Gastroesophageal sphincter (tissue), 4 donors: ENCODE measurements at regions not wholly inside any gene's neighbourhood (a gene's known extent, or its start where the extent isn't known, plus 50 kb on each side); places are given as distances from the start of the nearest gene placed in this dataset.

Experiments
- ATAC-seq: fragments of 150-250 bp; one replicate; pipeline ENCODE4 v1.9.1; 2016; ENCODE audit warnings: mild to moderate bottlenecking, moderate library complexity
- H3K27ac ChIP-seq, 4 donors: fragments of 200-600 bp; sonication (generic) in 3 of 4; 1 replicate in 3 of 4; 2 replicates in 1 of 4; pipeline ENCODE4 v1.5.1; 2016 to 2019
- H3K27me3 ChIP-seq: fragments of 200-600 bp; sonication (generic); one replicate; pipeline ENCODE4 v1.5.1; 2019
- H3K36me3 ChIP-seq, 2 donors: fragments of 200-600 bp; sonication (generic); one replicate each; pipeline ENCODE4 v1.5.1; 2019; ENCODE audit warnings: control low read depth in 1 of 2
- H3K4me1 ChIP-seq, 3 donors: fragments of 200-600 bp; sonication (generic); 1 replicate in 2 of 3; 2 replicates in 1 of 3; pipeline ENCODE4 v1.5.1; 2016 to 2019; ENCODE audit warnings: control low read depth in 2 of 3
- H3K4me3 ChIP-seq, 2 donors: fragments of 200-600 bp; sonication (generic); one replicate each; pipeline ENCODE4 v1.5.1; 2019; ENCODE audit warnings: mild to moderate bottlenecking in 1 of 2, moderate library complexity in 1 of 2
- H3K9me3 ChIP-seq, 3 donors: fragments of 200-600 bp; sonication (generic); one replicate each; pipeline ENCODE4 v1.5.1; 2017 to 2019; ENCODE audit warnings: control low read depth in 2 of 3
- EP300 ChIP-seq: sonication (generic); formaldehyde crosslinking; IDR thresholded peaks from one replicate; pipeline ENCODE4 v1.6.1; 2017; ENCODE audit warnings: antibody characterized with exemption, mild to moderate bottlenecking
- POLR2A ChIP-seq, 2 donors: fragments of 450-650 bp; IDR thresholded peaks; one replicate each; pipeline ENCODE4 v1.6.1; 2017; ENCODE audit warnings: antibody characterized with exemption in 2 of 2, mild to moderate bottlenecking in 2 of 2, moderate library complexity in 1 of 2
- POLR2AphosphoS5 ChIP-seq: sonication (generic); formaldehyde crosslinking; IDR thresholded peaks from one replicate; pipeline ENCODE4 v1.6.1; 2017; ENCODE audit warnings: antibody characterized with exemption
- WGBS, 2 donors: methylation state at CpG; one replicate each; pipeline ENCODE4 v1.1.5; 2018; ENCODE audit warnings: low coverage in 1 of 2; 5-methylcytosine and 5-hydroxymethylcytosine counted together
- TF ChIP-seq, protein P1 (sequence below), 4 experiments: fragments of 200-600 bp in 2 of 4; fragments of 450-650 bp in 2 of 4; sonication (generic) in 1 of 4; IDR thresholded peaks; one replicate each; pipeline ENCODE4 v1.5.1; 2017 to 2019; ENCODE audit warnings: antibody characterized with exemption in 4 of 4, mild to moderate bottlenecking in 2 of 4, moderate library complexity in 2 of 4

DNA sequence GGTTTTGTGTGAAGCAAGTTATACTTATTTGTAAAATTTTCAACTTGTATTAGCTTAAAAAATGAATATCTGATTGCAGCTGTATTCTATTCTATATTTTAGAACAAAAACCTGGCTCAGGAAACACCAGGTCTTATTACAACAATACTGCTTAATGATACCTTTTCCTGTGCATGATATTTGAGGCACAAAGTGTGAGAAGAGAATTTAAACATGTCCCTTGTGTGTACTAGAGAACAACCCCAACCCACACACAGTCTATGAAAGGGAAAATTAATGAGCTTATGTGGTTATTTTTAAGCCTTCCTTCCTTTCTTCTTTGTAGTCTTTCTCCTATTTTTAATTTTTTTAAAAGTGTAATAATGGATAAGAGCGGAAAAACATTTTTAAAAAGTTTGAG is 122.6 kb upstream of the MON1B start:
- no peaks in the 10 kb centered on the region for H3K9me3 ChIP-seq
- no peaks in the 10 kb centered on the region for H3K27me3 ChIP-seq
- H3K4me1 ChIP-seq: peaks cover 0 to 6% (median 0%) of the 10 kb centered on the region in 3 donors
- no peak overlapping the region for H3K27ac ChIP-seq
- no peak overlapping the region for H3K4me3 ChIP-seq
- ATAC-seq: no peak
- H3K36me3 ChIP-seq: no peaks in the 10 kb centered on the region
- TF ChIP-seq, protein P1, sequence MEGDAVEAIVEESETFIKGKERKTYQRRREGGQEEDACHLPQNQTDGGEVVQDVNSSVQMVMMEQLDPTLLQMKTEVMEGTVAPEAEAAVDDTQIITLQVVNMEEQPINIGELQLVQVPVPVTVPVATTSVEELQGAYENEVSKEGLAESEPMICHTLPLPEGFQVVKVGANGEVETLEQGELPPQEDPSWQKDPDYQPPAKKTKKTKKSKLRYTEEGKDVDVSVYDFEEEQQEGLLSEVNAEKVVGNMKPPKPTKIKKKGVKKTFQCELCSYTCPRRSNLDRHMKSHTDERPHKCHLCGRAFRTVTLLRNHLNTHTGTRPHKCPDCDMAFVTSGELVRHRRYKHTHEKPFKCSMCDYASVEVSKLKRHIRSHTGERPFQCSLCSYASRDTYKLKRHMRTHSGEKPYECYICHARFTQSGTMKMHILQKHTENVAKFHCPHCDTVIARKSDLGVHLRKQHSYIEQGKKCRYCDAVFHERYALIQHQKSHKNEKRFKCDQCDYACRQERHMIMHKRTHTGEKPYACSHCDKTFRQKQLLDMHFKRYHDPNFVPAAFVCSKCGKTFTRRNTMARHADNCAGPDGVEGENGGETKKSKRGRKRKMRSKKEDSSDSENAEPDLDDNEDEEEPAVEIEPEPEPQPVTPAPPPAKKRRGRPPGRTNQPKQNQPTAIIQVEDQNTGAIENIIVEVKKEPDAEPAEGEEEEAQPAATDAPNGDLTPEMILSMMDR (IDR thresholded peaks at IDR 0.05): no peak
- TF ChIP-seq EP300: no peak
- no peak for TF ChIP-seq POLR2AphosphoS5
- TF ChIP-seq POLR2A (IDR thresholded peaks at IDR 0.05): no peak
- WGBS, 2 donors: 60% methylated on average over 1 of the region's 1 CpG

DNA sequence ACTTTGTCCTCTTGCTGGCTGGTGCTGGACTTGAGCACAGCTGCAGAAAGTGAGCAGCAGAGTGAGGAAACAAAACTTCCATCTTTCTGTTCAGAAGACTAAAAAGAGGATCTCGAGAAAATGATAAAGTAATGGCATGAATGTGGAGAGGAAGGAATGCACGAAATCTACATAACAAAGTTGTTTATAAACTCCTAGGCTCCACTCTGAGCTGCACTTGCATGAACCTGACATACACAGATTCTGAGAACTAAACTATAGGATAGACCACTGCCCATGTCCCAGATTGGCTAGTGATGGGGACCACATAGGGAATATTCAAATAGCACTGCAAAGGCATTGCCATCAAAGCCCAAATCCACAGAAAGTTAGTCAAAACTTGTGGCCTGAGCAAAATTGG is 121.1 kb upstream of the MON1B start:
- no peak overlapping the region for H3K27ac ChIP-seq
- H3K4me1 ChIP-seq: no peaks in the 10 kb centered on the region
- no peaks in the 10 kb centered on the region for H3K9me3 ChIP-seq
- no peak for ATAC-seq
- TF ChIP-seq, protein P1 (IDR thresholded peaks at IDR 0.05): no peak
- TF ChIP-seq POLR2AphosphoS5 (no peak), EP300 (no peak), POLR2A (IDR thresholded peaks at IDR 0.05) (no peak)
- H3K27me3 ChIP-seq: no peaks in the 10 kb centered on the region
- no peaks in the 10 kb centered on the region for H3K36me3 ChIP-seq
- H3K4me3 ChIP-seq: no peak overlapping the region
- WGBS, 2 donors: 60% methylated on average over 2 of the region's 2 CpGs; no CpG with 5 or more reads in 1 of the 2 donors

DNA sequence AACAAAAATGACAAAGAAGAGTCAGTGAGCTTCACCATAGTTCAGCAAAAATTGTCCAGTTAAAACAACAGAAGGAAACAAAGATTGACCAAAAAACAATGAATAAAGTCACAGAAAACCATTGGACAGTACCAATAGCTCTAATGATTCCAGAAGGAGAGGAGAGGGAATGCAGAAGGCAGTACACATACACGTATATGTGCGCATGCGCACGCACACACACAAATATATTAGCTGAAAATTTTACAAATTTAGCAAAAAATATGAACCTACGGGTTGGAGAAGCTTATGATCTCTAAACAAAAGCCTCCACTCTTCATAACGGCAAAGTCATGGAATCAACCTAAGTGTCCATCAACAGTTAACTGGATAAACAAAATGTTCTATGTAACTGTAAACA is 120.3 kb upstream of the MON1B start:
- Histone ChIP-seq H3K27ac (no peak overlapping the region), H3K27me3 (no peaks in the 10 kb centered on the region), H3K36me3 (no peaks in the 10 kb centered on the region), H3K4me3 (no peak overlapping the region), H3K4me1 (no peaks in the 10 kb centered on the region), H3K9me3 (no peaks in the 10 kb centered on the region)
- ATAC-seq: no peak
- TF ChIP-seq POLR2A (IDR thresholded peaks at IDR 0.05) (no peak), EP300 (no peak), POLR2AphosphoS5 (no peak)
- TF ChIP-seq, protein P1 (IDR thresholded peaks at IDR 0.05): no peak
- WGBS, 2 donors: 88 to 94% methylated on average over 6 of the region's 6 CpGs

DNA sequence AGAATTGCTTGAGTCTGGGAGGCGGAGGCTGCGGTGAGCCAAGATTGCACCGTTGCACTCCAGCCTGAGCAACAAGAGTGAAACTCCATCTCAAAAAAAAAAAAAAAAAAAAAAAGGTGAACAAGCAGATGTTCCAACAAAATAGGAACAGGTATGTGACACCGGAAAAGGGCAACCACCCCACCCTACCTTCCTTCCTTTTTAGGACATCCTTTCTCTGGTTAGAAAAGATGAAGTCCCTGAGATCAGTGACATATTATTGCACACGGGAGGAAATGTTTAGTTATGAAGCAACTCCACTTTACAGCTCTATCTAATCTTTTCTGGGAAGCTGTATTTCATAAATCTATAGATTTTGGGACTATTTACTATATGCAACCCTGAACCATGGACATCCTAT is 114.2 kb upstream of the MON1B start:
- Histone ChIP-seq H3K36me3 (no peaks in the 10 kb centered on the region), H3K9me3 (no peaks in the 10 kb centered on the region), H3K27ac (no peak overlapping the region), H3K4me3 (no peak overlapping the region), H3K27me3 (no peaks in the 10 kb centered on the region), H3K4me1 (no peaks in the 10 kb centered on the region)
- 44 to 73% methylated on average over 3 of the region's 5 CpGs for WGBS, 2 donors
- TF ChIP-seq POLR2AphosphoS5 (no peak), EP300 (no peak), POLR2A (IDR thresholded peaks at IDR 0.05) (no peak)
- TF ChIP-seq, protein P1 (IDR thresholded peaks at IDR 0.05): no peak
- ATAC-seq: no peak

DNA sequence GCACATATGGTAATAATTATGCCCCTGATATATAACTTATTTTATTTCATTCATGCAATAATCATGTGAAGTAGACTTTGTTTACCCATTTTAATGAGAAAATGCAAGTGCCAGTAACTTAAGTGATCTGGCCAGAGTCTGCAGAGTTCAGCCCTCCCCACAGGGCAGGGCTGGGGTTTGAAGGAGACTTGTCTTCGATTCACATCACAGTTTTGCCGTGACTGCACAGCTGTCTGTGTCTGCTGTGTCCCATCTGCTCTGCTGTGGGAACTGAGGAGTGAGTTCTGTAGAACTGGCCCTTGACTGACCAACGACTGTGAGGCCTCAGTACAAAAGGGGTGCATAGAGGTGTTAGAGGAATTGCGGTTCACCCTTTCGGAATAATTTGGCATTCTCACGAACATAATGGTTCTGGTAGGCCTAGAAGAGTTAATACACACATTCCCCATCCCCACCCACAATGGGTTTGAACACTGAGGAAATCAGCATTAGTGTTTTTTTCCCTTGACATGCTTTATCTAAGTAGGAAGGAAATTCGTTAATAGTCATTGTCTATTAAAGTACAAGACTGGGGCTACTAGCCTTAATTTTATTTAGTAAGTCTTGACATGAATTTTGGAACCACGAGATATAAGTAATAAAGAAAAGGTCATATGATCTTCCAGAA is 113.6 kb upstream of the MON1B start:
- Histone ChIP-seq H3K27ac (no peak overlapping the region), H3K4me3 (no peak overlapping the region), H3K27me3 (no peaks in the 10 kb centered on the region), H3K36me3 (no peaks in the 10 kb centered on the region), H3K4me1 (no peaks in the 10 kb centered on the region), H3K9me3 (no peaks in the 10 kb centered on the region)
- TF ChIP-seq POLR2AphosphoS5: no peak
- TF ChIP-seq, protein P1 (IDR thresholded peaks at IDR 0.05): no peak
- TF ChIP-seq EP300: no peak
- no peak for TF ChIP-seq POLR2A (IDR thresholded peaks at IDR 0.05)
- ATAC-seq: no peak
- WGBS, 2 donors: 52 to 69% methylated on average over 5 to 7 of the region's 8 CpGs
